HG03135 (cell line): ENCODE measurements at regions not wholly inside any gene's neighbourhood (a gene's known extent, or its start where the extent isn't known, plus 50 kb on each side); places are given as distances from the start of the nearest gene placed in this dataset.

Experiments
- ATAC-seq: cut with Tn5 transposase; IDR thresholded peaks from one replicate; pipeline ENCODE4 v1.9.1; 2021; ENCODE audit warnings: mild to moderate bottlenecking, moderate library complexity; ENCODE audit not compliant: unreplicated experiment

DNA sequence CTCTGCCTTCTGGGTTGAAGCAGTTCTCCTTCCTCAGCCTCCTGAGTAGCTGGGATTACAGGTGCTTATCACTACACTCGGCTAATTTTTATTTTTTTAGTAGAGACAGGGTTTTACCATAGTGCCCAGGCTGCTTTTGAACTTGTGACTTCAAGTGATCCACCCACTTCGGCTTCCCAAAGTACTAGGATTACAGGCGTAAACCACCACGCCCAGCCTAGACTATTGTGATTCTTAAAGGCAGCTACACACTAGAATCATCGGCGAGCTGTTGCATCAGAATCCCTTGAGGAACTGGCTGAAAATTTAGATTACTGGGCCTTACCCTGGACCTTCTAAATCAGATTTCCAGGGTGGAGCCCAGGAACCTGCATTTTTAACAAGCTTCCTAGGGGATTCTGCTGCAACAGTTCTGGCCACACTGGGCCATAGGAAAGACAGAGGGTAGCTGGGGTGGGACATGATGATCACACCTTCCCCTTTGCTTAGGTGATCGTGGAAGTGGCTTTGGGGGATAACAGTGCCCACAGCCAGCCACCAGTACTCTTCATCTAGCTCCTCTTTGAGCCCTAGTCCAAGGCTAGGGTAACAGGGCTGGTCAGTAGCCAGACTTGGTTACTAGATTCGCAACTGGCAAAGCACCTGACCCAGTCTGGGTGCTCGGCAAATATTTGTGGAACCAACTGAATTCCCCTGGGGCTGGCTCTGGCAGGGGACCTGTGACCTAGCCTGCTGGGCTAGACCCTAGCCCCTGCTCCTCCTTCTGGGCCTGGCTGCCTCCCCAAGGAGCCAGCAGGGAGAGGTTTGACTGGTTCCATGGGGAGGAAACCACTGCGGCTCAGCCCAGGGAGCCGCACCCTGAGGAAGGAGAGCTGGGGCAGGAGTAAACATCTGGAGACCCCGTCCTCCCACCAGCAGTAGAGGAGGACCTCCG lies 67.1 kb upstream of the DUSP5 start:
- no peak for ATAC-seq

DNA sequence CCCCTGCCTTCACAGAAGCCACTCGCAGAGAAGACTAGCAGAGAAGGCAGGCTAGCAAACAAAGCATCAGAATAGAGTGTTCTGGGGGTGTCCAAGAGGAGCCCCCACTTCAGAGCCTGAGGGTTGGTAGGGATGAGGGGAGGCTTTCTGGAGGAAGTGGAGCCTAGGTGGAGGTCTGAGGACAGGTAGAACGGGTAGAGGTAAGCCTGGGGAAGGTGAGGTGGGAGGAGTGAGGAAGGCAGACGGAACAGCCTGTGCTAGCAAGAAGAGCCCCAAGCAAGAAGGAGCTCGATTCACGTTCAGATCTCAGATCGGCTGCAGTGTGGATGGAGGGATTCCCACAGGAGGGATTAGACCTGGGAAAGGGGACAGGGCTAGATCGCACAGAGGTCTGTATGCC lies 66.0 kb upstream of the DUSP5 start:
- ATAC-seq = no peak

DNA sequence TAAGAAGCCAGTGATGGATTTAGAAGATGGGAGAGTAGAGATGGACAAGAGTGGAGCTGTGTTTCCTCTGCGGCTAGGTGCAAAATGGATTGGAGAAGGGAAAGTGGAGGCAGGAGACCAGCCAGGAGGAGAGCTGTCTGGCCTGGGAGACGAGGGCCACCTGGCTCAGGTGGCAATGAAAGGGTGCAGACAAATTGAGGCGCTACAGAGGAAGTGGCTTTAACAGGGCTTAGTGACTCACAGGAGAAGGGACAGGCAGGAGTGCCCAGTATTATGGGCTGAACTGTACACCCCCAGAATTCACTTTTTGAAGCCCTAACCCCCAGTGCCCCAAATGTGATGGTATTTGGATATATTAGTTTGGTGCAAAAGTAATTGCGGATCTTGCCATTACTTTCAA lies 65.6 kb upstream of the DUSP5 start:
- no peak for ATAC-seq

DNA sequence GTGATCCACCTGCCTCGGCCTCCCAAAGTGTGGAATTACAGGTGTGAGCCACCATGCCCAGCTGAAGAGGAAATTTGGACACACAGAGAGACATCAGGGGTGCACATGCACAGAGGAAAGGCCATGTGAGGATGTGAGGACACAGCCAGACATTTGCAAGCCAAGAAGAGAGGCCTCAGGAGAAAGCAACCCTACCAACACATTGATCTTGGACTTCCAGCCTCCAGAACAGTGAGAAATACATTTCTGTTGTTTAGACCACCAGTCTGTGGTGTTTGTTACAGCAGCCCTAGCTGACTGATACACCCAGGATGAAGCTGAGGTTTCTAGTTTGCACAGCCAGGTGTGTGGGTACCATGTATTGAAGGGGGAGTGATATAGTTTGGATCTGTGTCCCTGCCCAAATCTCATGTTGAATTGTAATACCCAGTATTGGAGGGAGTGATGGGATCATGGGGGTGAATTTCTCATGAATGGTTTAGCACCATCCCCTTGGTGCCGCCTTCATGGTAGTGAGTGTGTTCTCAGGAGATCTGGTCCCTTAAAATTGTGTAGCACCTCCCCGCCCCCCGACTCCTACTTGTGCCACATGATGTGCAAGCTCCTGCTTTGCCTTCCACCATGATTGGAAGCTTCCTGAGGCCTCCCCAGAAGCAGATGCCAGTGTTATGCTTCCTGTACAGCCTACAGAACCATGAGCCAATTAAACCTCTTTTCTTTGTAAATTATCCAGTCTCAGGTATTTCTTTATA lies 64.7 kb upstream of the DUSP5 start:
- ATAC-seq = no peak

DNA sequence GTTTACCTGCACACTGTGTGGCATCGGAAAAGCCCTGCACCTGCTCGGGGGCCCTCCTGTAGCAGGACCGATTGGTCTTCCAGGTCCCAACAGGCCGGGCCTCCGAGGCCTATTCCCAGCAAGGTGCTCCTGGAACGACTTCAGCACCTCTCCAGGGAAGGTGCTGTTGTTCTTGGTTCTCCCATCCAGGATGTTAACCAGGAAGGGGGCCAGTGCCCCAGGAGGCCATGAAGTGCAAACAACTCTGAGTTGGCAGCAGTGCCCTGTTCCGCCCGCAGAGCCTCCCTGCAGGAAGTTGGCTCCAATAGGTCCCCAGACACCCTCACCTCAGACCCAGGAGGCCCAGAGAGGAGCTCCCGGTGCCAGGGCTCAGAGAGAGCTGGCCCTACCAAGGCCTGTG lies 64.0 kb upstream of the DUSP5 start:
- ATAC-seq = no peak

DNA sequence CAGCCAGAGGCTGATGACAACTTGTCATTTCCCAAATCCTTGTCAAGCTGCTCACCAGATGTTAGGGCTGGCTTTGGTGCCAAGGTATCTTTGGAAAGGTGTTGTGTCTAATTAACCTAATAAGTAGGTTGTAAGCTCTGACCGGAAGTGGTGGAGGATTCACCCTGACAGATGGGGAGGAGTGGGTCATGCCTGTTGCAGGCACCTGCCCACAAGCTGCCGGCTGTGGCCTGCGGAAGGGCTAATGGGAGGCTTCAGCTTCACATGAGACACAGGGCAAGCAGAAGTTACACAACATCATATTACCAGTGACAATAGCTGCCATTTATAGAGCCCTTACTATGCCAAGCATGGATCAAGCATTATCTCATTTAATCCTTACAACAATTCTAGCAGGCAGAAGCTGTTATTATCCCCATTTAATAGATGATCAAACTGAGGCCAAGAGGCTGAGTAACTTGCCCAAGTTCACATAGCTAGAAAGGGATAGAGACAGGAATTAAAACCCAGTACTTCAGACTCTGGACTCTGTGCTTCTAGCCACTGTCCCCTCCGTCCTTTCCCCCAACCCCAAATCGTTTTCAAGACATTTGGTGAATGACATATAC lies 63.1 kb upstream of the DUSP5 start:
- ATAC-seq = no peak

DNA sequence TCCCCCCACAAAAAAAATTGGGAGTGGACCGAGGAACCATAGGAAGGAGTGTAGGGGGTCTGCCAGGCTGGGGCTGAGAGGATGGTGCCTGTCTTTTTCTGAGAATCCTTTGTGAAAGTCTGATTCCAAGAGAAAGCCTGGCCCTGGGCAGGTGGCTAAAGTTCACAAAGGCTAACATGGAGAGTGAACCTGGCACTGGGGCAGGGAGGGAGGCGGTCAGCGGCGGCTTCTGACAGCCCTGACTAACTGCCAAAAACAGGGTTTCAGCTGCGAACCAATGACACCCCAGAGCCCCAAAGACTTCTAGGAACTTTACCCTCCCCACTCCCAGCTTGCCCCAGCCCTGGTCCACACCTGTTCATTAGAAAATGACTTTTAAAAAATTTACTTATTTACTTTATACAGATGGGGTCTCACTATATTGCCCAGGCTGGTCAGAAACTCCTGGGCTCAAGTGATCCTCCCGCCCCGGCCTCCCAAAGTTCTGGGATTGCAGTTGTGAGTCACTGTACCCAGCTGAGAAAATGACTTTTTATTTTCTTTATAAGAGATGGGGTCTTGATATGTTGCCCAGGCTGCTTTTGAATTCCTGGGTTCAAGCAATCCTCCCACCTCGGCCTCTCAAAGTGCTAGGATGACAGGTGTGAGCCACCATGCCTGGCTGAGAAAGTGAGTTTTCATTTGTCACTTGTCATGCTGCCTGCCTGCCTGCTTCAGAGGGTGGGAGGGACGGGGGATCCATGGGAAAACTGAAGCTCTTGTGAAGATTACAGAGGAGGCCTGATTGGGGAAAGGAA lies 61.0 kb upstream of the DUSP5 start:
- ATAC-seq = no peak

DNA sequence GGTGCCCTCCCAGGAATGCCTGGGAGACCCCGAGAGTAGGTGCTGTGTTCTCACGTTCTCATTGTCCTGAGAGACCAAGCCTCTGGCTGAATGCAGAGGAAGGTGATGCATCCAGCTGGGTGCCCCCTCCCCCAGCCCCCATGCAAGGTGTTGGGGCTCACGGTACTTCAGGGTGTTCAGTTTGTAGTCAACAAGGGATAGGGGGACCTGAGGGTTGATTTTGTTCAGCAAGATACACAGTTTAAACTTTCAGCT lies 60.4 kb upstream of the DUSP5 start:
- ATAC-seq = no peak

DNA sequence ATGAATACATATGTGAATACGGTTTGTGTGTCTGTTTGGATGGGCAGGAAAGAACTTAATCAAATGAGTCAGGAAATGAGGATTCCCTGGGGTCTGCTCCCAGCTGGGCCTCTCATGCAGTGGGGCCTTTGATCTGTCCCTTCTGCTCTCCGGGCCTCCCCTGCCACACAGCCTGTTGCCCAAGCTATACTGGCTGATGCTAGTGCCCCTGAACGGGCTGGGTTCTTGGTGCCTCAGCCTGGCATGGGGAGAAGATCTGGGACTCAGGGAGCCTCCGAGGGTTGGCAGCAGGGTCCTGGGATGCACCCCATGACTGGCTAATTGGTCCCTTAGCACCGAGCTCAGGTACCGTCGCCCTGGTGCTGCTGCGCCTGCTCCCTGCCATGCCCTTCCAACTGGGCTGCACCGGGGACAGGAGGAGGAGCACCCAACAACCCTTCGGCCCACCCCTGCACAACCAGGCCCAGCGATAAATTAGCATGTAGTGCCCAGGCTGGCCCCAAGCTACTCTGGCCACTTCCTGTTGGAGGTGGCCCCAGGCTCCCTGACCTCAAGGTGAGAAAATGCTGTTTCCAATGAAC lies 59.9 kb upstream of the DUSP5 start:
- no peak for ATAC-seq

DNA sequence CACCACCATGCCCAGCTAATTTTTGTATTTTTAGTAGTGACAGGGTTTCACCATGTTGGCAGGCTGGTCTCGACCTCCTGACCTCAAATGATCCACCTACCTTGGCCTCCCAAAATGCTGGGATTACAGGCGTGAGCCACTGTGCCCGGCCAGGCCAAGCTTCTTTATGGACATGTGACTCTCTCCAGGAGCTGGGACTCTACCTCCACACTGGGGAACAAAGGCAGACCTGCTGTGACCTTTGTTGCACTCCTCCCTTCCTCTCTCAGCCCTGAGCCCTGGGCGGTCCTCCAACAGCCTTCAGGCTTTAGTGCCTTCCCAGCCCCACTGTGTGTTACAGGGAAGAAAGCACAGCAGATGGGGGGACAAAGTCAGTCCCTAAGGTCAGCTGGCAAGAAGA lies 55.0 kb upstream of the DUSP5 start:
- no peak for ATAC-seq

DNA sequence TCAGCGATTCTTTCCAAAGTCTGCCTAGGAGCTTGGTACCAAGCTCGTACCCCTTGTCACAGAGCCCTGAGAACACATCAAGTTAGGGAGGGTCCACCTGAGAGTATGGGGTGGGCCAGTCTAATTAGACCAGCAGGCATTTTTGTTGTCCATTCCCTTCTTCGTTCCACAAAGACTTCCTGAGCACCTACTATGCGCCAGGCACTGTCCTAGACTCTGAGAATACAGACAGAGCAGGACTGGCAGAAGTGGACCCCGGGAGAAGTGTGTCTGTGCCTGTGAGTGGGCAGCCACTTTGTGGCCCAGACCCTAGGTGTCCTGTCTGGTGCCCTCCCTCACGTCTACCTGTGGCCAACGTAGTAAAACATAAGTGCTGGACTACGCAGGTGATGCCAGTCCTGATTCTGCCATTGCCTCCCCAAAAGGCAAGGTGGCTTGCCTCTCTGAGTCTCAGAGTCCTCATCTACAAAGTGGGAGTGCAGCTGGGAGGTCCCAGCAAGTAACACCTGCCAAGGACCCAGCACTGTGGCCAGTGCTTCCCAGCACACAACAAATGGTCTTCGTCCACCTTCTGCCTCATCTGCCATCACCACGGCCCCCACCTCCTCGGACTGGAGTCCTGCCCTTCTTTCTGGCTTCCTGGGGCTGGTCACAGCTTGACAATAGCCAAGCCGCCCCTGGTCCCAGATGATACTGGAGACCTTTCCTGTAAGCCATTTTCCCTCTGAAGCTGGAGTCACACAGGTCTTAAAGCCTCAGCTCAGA lies 54.3 kb upstream of the DUSP5 start:
- ATAC-seq = no peak

DNA sequence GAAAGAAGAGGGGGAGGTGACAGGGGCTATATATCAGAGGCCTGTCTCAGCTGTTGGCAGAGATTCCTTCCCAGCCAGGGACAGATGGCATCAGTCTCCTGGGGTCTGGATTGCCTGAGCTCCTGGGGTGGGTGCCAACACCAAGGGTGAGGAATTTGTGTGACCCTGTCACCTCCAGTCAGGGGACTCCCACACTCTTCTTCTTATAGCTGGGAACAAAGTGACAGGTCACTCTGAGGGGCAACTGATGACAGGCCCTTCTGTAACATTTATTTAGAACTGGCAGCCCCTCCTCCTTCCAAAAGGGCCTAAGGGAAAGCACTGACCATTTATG lies 53.7 kb upstream of the DUSP5 start:
- no peak for ATAC-seq

DNA sequence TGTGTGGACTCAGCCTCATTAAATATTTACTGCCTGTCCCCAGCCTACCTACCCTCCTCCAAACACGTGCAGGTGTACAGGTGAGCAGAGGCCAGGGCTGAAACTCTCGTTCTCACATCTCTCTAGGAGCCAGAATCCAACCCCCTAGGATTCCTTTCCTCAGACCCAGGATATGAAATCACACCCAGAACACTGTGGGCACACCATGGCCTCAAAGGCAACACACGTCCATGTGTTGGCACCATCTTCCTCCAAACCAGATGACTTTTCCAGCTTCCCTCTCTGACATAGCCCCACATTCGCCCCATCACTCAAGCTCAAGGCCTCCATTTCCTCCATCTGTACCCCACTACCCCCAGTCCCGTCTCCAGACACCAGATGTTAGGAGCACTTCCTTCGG lies 51.8 kb upstream of the DUSP5 start:
- ATAC-seq = no peak

DNA sequence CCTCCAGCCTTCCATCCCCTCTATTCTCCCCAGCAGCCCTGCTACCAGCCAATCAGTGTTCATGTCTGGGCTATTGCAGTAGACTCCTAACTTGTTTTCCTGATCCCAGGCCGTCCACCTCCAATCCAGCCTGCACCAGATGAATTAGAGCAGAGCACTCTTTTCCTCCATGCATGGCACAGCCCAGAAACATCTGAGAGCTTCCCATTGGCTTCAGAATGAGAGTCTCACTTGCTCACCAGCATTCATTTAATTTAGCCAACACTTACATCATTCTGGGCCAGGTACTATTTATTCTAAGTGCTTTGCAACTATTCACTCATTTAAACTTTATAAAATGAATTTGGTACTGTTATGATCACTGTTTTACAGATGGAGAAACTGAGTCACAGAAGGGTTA lies 51.4 kb upstream of the DUSP5 start:
- ATAC-seq = no peak

DNA sequence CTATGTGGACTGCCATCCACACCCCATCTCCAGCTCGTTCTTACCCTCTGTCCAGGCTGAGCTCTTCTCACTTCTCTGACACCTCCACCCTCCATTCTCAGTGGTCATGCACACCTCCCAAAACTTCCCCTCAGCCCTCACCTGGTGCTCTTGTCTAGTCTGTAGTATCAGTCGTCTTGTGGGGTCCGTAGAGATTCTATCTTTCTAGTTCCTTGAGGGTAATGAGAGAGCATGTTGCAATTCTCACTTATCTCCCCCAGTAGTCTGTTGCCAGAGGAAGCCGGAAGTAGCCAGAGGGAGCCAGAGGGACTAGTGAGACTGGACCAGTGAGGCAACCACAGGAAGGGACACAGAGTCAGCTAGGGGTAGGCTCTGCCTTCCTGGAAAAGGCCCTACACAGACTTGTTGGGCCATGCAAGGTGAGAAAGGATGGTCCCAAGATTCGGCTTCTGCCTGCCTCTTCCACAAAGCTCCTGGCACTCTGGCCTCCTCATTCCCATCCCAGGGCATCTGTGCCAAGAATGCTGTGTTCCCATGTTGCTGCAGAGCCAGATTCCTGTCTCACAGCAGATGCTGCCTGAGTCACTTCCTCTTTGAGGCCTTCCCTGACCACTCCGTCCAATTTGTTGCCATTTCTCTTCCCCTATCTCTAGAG lies 50.6 kb upstream of the DUSP5 start:
- ATAC-seq = no peak

DNA sequence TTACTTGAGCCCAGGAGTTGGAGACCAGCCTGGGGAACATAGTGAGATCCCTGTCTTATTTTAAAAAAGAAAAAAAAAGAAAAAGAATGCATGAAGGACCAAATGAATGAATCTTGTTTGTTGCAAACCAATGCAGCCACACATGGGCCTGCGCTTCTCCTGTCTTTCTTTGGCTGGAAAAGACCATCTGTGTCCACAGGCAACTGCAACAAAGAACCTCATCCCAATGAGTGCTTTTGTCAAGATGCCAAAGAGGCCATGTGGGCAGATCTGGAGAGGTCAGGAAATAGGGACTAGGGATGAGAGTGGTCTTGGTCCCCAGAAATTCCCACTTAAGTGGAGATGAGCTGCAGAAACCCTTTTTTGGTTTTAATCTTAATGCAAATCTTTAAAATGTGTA lies 49.8 kb upstream of the DUSP5 start:
- no peak for ATAC-seq
